Thyroid gland (tissue), 4 donors: ENCODE measurements at regions not wholly inside any gene's neighbourhood (a gene's known extent, or its start where the extent isn't known, plus 50 kb on each side); places are given as distances from the start of the nearest gene placed in this dataset.

Source experiments
- POLR2A ChIP-seq, 2 donors: fragments of 450-650 bp; IDR thresholded peaks; one replicate each; pipeline ENCODE4 v1.6.1; 2017; ENCODE audit warnings: antibody characterized with exemption in 2 of 2, mild to moderate bottlenecking in 2 of 2, moderate library complexity in 1 of 2
- TF ChIP-seq, protein P1 (sequence below), 6 experiments: fragments of 200-600 bp in 3 of 6; fragments of 450-650 bp in 3 of 6; sonication (generic) in 3 of 6; IDR thresholded peaks; one replicate each; pipeline ENCODE4 v1.5.1; 2016 to 2019; ENCODE audit warnings: antibody characterized with exemption in 6 of 6, mild to moderate bottlenecking in 2 of 6, inconsistent platforms in 1 of 6, moderate library complexity in 1 of 6

DNA sequence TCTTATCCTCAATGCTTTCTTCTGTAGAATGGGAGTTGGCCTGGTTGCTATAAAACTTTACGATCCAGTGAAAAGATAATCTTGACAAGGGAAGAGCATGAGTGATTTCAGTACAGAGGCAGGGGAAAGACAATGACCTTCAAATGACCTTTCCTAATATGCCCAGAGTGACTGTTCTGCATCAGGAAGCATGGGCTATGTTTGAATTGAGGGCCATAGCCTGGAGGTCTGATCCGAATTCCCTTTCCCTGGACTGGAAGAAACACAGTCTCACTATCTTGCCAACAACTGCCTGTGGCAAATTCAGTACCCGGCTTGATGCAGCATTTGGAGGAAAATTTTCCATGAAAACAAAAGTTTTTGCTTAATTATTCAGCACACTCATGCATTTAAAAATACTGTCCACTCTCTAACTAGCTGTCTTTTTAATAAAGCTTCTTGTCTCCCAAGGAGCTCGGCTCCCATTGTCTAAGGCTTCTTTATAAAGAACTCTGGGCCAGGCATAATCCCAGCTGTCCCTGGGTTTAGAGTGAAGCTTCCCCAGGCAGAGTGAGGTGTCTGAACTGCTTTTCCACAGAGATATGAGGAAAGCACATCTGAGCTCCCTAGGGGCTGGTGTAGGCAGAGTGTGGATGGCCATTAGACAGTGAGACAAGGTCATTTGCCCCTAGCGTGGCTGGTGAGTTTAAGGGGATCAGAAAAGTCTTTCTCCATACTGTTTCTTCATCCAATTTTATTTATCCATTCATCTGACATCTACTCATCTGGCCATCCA, 132.7 kb upstream of the CADM1 start:
- TF ChIP-seq, protein P1, sequence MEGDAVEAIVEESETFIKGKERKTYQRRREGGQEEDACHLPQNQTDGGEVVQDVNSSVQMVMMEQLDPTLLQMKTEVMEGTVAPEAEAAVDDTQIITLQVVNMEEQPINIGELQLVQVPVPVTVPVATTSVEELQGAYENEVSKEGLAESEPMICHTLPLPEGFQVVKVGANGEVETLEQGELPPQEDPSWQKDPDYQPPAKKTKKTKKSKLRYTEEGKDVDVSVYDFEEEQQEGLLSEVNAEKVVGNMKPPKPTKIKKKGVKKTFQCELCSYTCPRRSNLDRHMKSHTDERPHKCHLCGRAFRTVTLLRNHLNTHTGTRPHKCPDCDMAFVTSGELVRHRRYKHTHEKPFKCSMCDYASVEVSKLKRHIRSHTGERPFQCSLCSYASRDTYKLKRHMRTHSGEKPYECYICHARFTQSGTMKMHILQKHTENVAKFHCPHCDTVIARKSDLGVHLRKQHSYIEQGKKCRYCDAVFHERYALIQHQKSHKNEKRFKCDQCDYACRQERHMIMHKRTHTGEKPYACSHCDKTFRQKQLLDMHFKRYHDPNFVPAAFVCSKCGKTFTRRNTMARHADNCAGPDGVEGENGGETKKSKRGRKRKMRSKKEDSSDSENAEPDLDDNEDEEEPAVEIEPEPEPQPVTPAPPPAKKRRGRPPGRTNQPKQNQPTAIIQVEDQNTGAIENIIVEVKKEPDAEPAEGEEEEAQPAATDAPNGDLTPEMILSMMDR (IDR thresholded peaks at IDR 0.05), result no peak
- no peak for TF ChIP-seq POLR2A (IDR thresholded peaks at IDR 0.05)
